LNCaP clone FGC (cell line): ENCODE measurements at regions not wholly inside any gene's neighbourhood (a gene's known extent, or its start where the extent isn't known, plus 50 kb on each side); places are given as distances from the start of the nearest gene placed in this dataset.

Experiments
- DNase-seq: peaks from one replicate; pipeline ENCODE4 v3.0.0-alpha.2; 2011; ENCODE audit warnings: low read depth
- H3K4me3 ChIP-seq: 2 replicates; pipeline ENCODE4 v1.5.1; 2011; ENCODE audit warnings: mild to moderate bottlenecking, low read depth, low read length, control low read depth
- CTCF ChIP-seq: IDR thresholded peaks from 2 replicates; pipeline ENCODE4 v1.5.1; 2012; ENCODE audit warnings: mild to moderate bottlenecking; ENCODE audit not compliant: control insufficient read depth, insufficient read depth; ENCODE audit errors: extremely low read depth

GRCh38 chr13:63999614-64000305, 2584.1 kb upstream of the PCDH20 start:
- TF ChIP-seq CTCF = no peak
- DNase-seq = no peak
- H3K4me3 ChIP-seq = no peak overlapping the region

- no peak for TF ChIP-seq CTCF
- no peak for DNase-seq
- H3K4me3 ChIP-seq = no peak overlapping the region
Observed at GRCh38 chr13:63983366-63983765, 2567.7 kb upstream of the PCDH20 start.

- DNase-seq = no peak
- no peak overlapping the region for H3K4me3 ChIP-seq
- TF ChIP-seq CTCF = no peak
Observed at GRCh38 chr13:63979951-63980350, 2564.3 kb upstream of the PCDH20 start.

- no peak overlapping the region for H3K4me3 ChIP-seq
- no peak for TF ChIP-seq CTCF
- DNase-seq = peak; percentile 72
Observed at GRCh38 chr13:63972328-63972727, 2556.7 kb upstream of the PCDH20 start.

- H3K4me3 ChIP-seq = no peak overlapping the region
- no peak for TF ChIP-seq CTCF
- DNase-seq = no peak
Observed at GRCh38 chr13:63954683-63955082, 2539.0 kb upstream of the PCDH20 start.

GRCh38 chr13:63948045-63948444, 2532.4 kb upstream of the PCDH20 start:
- H3K4me3 ChIP-seq = no peak overlapping the region
- no peak for DNase-seq
- no peak for TF ChIP-seq CTCF

GRCh38 chr13:63944911-63945310, 2529.3 kb upstream of the PCDH20 start:
- DNase-seq = no peak
- H3K4me3 ChIP-seq = no peak overlapping the region
- TF ChIP-seq CTCF = no peak
